Progenitor cell of endocrine pancreas (in vitro differentiated cells): ENCODE measurements at regions not wholly inside any gene's neighbourhood (a gene's known extent, or its start where the extent isn't known, plus 50 kb on each side); places are given as distances from the start of the nearest gene placed in this dataset.
"Not testable (repeated sequence)": the region's sequence is repeated elsewhere in the genome, so short reads cannot be mapped to it uniquely, and the experiment has no call there.

Experiments used
- DNase-seq: peaks from one replicate; pipeline ENCODE4 v3.0.0; 2021; ENCODE audit warnings: low spot score; ENCODE audit not compliant: unreplicated experiment
- H3K27ac Mint-ChIP-seq: 2 replicates; pipeline ENCODE4 v1.8.0; 2021; ENCODE audit warnings: mild to moderate bottlenecking, moderate library complexity, mixed read lengths
- H3K27me3 Mint-ChIP-seq: 2 replicates; pipeline ENCODE4 v1.8.0; 2021; ENCODE audit warnings: mixed read lengths
- H3K36me3 Mint-ChIP-seq: 2 replicates; pipeline ENCODE4 v1.8.0; 2022; ENCODE audit warnings: mixed read lengths; ENCODE audit not compliant: insufficient read depth
- H3K4me1 Mint-ChIP-seq: 2 replicates; pipeline ENCODE4 v1.8.0; 2021; ENCODE audit warnings: low read depth, mixed read lengths
- H3K4me3 Mint-ChIP-seq: 2 replicates; pipeline ENCODE4 v1.8.0; 2021; ENCODE audit warnings: low read depth, mild to moderate bottlenecking, moderate library complexity, mixed read lengths
- H3K9me3 Mint-ChIP-seq: 2 replicates; pipeline ENCODE4 v1.8.0; 2021; ENCODE audit warnings: low read depth, mixed read lengths

GRCh38 chr11:3514635-3515424 lies 127.0 kb downstream of the ART5 start:
- not testable (repeated sequence) for H3K36me3 Mint-ChIP-seq, DNase-seq, H3K4me3 Mint-ChIP-seq, H3K9me3 Mint-ChIP-seq, H3K27ac Mint-ChIP-seq
- peaks cover 13% of the 10 kb centered on the region for H3K27me3 Mint-ChIP-seq
- peaks cover 63% of the 10 kb centered on the region for H3K4me1 Mint-ChIP-seq

GRCh38 chr11:3513311-3513710 lies 128.5 kb downstream of the ART5 start:
- H3K27ac Mint-ChIP-seq, DNase-seq, H3K9me3 Mint-ChIP-seq, H3K36me3 Mint-ChIP-seq, H3K4me3 Mint-ChIP-seq: not testable (repeated sequence)
- H3K4me1 Mint-ChIP-seq: peaks cover 74% of the 10 kb centered on the region
- peaks cover 13% of the 10 kb centered on the region for H3K27me3 Mint-ChIP-seq

- H3K4me3 Mint-ChIP-seq, H3K36me3 Mint-ChIP-seq, H3K9me3 Mint-ChIP-seq, DNase-seq: not testable (repeated sequence)
- peaks cover 13% of the 10 kb centered on the region for H3K27me3 Mint-ChIP-seq
- peak overlapping the region; percentile 79 for H3K27ac Mint-ChIP-seq
- H3K4me1 Mint-ChIP-seq: peaks cover 74% of the 10 kb centered on the region
These were observed 129.0 kb downstream of the ART5 start for GRCh38 chr11:3512751-3513150.

GRCh38 chr11:3512133-3512703 lies 129.6 kb downstream of the ART5 start:
- H3K9me3 Mint-ChIP-seq, DNase-seq, H3K36me3 Mint-ChIP-seq, H3K4me3 Mint-ChIP-seq: not testable (repeated sequence)
- H3K27me3 Mint-ChIP-seq: peaks cover 13% of the 10 kb centered on the region
- H3K4me1 Mint-ChIP-seq: peaks cover 77% of the 10 kb centered on the region
- peak overlapping the region; percentile 79 for H3K27ac Mint-ChIP-seq

- H3K9me3 Mint-ChIP-seq, DNase-seq, H3K36me3 Mint-ChIP-seq: not testable (repeated sequence)
- peak overlapping the region; percentile 1 for H3K4me3 Mint-ChIP-seq
- peaks cover 13% of the 10 kb centered on the region for H3K27me3 Mint-ChIP-seq
- peak overlapping the region; percentile 66 for H3K27ac Mint-ChIP-seq
- H3K4me1 Mint-ChIP-seq: peaks cover 73% of the 10 kb centered on the region
These were observed 130.2 kb downstream of the ART5 start for GRCh38 chr11:3511416-3512132.

- H3K27me3 Mint-ChIP-seq, DNase-seq, H3K4me3 Mint-ChIP-seq, H3K36me3 Mint-ChIP-seq, H3K9me3 Mint-ChIP-seq: not testable (repeated sequence)
- H3K4me1 Mint-ChIP-seq: peaks cover 53% of the 10 kb centered on the region
- peak overlapping the region; percentile 18 for H3K27ac Mint-ChIP-seq
These were observed 130.6 kb upstream of the ZNF195 start for GRCh38 chr11:3509563-3509962.

- H3K9me3 Mint-ChIP-seq, H3K4me3 Mint-ChIP-seq: not testable (repeated sequence)
These were observed 120.3 kb upstream of the ZNF195 start for GRCh38 chr11:3499198-3499597.

GRCh38 chr11:3498356-3498755 lies 119.4 kb upstream of the ZNF195 start:
- H3K4me3 Mint-ChIP-seq, H3K27ac Mint-ChIP-seq, H3K4me1 Mint-ChIP-seq, H3K36me3 Mint-ChIP-seq, H3K27me3 Mint-ChIP-seq, H3K9me3 Mint-ChIP-seq: not testable (repeated sequence)
- peak; percentile 15 for DNase-seq

More at GRCh38 chr11:3499198-3499597, 120.3 kb upstream of the ZNF195 start:
- not testable (repeated sequence) for H3K36me3 Mint-ChIP-seq, H3K27me3 Mint-ChIP-seq, H3K4me1 Mint-ChIP-seq, DNase-seq
- H3K27ac Mint-ChIP-seq: peak overlapping the region; percentile 17

- not testable (repeated sequence) for H3K4me3 Mint-ChIP-seq, H3K36me3 Mint-ChIP-seq, DNase-seq, H3K9me3 Mint-ChIP-seq, H3K27ac Mint-ChIP-seq, H3K4me1 Mint-ChIP-seq, H3K27me3 Mint-ChIP-seq
These were observed 114.2 kb upstream of the ZNF195 start for GRCh38 chr11:3493152-3493551.
